ENCODE measurements at regions not wholly inside any gene's neighbourhood (a gene's known extent, or its start where the extent isn't known, plus 50 kb on each side); places are given as distances from the start of the nearest gene placed in this dataset.

DNA sequence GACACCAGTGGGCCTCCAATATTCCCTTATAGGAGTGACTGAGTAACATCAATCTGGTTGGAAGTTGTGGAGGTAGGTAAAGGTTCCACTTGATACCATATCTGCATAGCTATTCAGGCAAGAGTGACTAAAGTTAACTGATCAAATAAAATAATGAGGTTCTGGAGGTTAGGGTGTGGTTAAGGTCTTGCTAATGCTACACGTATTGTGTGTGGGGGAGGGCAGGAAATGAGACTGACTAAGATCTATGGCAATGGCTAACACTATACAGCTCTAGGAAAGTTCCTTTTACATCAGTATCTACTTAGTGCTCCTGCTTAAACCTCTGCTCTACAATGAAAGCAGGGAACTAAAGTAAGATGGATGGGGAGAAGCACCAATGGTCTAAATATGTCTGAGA, 149.1 kb upstream of the MGAT5 start:
- peaks cover 4% of the 10 kb centered on the region for H3K9me3 Mint-ChIP-seq
- H3K36me3 Mint-ChIP-seq (ENCODE audit: low read depth) = no peaks in the 10 kb centered on the region
- H3K27me3 Mint-ChIP-seq (ENCODE audit: low read depth) = peaks cover 2% of the 10 kb centered on the region
- H3K4me1 Mint-ChIP-seq = peaks cover 6% of the 10 kb centered on the region
- no peak overlapping the region for H3K4me3 Mint-ChIP-seq
- no peak for TF ChIP-seq CTCF (conservative IDR thresholded peaks at IDR 0.05)
- DNase-seq (ENCODE audit: low read depth, low spot score) = no peak
- H3K27ac Mint-ChIP-seq (ENCODE audit: unreplicated experiment) = no peak overlapping the region

- Mint-ChIP-seq H3K27me3 (ENCODE audit: low read depth) (peaks cover 2% of the 10 kb centered on the region), H3K4me3 (no peak overlapping the region), H3K36me3 (ENCODE audit: low read depth) (no peaks in the 10 kb centered on the region), H3K4me1 (peaks cover 6% of the 10 kb centered on the region), H3K27ac (ENCODE audit: unreplicated experiment) (no peak overlapping the region), H3K9me3 (peaks cover 4% of the 10 kb centered on the region)
- DNase-seq (ENCODE audit: low read depth, low spot score) = no peak
- no peak for TF ChIP-seq CTCF (conservative IDR thresholded peaks at IDR 0.05)
Observed at GRCh38 chr2:134107402-134107801, 146.5 kb upstream of the MGAT5 start.

- no peak overlapping the region for H3K27ac Mint-ChIP-seq (ENCODE audit: unreplicated experiment)
- H3K4me3 Mint-ChIP-seq = no peak overlapping the region
- no peaks in the 10 kb centered on the region for H3K36me3 Mint-ChIP-seq (ENCODE audit: low read depth)
- peaks cover 2% of the 10 kb centered on the region for H3K27me3 Mint-ChIP-seq (ENCODE audit: low read depth)
- TF ChIP-seq CTCF (conservative IDR thresholded peaks at IDR 0.05) = no peak
- H3K9me3 Mint-ChIP-seq = peaks cover 4% of the 10 kb centered on the region
- no peak for DNase-seq (ENCODE audit: low read depth, low spot score)
- peaks cover 5% of the 10 kb centered on the region for H3K4me1 Mint-ChIP-seq
Observed at GRCh38 chr2:134108113-134108512, 145.8 kb upstream of the MGAT5 start.

GRCh38 chr2:134109246-134109645, 144.6 kb upstream of the MGAT5 start:
- H3K36me3 Mint-ChIP-seq (ENCODE audit: low read depth) = no peaks in the 10 kb centered on the region
- H3K4me1 Mint-ChIP-seq = no peaks in the 10 kb centered on the region
- no peak overlapping the region for H3K4me3 Mint-ChIP-seq
- DNase-seq (ENCODE audit: low read depth, low spot score) = no peak
- H3K27ac Mint-ChIP-seq (ENCODE audit: unreplicated experiment) = no peak overlapping the region
- no peak for TF ChIP-seq CTCF (conservative IDR thresholded peaks at IDR 0.05)
- H3K9me3 Mint-ChIP-seq = peaks cover 4% of the 10 kb centered on the region
- peaks cover 2% of the 10 kb centered on the region for H3K27me3 Mint-ChIP-seq (ENCODE audit: low read depth)

- Mint-ChIP-seq H3K4me1 (no peaks in the 10 kb centered on the region), H3K9me3 (peaks cover 3% of the 10 kb centered on the region), H3K36me3 (ENCODE audit: low read depth) (no peaks in the 10 kb centered on the region), H3K27ac (ENCODE audit: unreplicated experiment) (no peak overlapping the region), H3K27me3 (ENCODE audit: low read depth) (peaks cover 2% of the 10 kb centered on the region), H3K4me3 (no peak overlapping the region)
- DNase-seq (ENCODE audit: low read depth, low spot score) = no peak
- TF ChIP-seq CTCF (conservative IDR thresholded peaks at IDR 0.05) = no peak
Observed at GRCh38 chr2:134109725-134110124, 144.1 kb upstream of the MGAT5 start.

GRCh38 chr2:134110532-134110931, 143.3 kb upstream of the MGAT5 start:
- no peak overlapping the region for H3K4me3 Mint-ChIP-seq
- H3K4me1 Mint-ChIP-seq = no peaks in the 10 kb centered on the region
- H3K36me3 Mint-ChIP-seq (ENCODE audit: low read depth) = no peaks in the 10 kb centered on the region
- H3K27ac Mint-ChIP-seq (ENCODE audit: unreplicated experiment) = no peak overlapping the region
- DNase-seq (ENCODE audit: low read depth, low spot score) = no peak
- H3K27me3 Mint-ChIP-seq (ENCODE audit: low read depth) = peaks cover 2% of the 10 kb centered on the region
- no peaks in the 10 kb centered on the region for H3K9me3 Mint-ChIP-seq
- no peak for TF ChIP-seq CTCF (conservative IDR thresholded peaks at IDR 0.05)

Data from neural crest cell (in vitro differentiated cells).